ENCODE measurements at regions not wholly inside any gene's neighbourhood (a gene's known extent, or its start where the extent isn't known, plus 50 kb on each side); places are given as distances from the start of the nearest gene placed in this dataset.
A peak's percentile ranks its signal among the peaks of the same experiment; 100 is the strongest.
"Not testable (repeated sequence)": the region's sequence is repeated elsewhere in the genome, so short reads cannot be mapped to it uniquely, and the experiment has no call there.

DNA sequence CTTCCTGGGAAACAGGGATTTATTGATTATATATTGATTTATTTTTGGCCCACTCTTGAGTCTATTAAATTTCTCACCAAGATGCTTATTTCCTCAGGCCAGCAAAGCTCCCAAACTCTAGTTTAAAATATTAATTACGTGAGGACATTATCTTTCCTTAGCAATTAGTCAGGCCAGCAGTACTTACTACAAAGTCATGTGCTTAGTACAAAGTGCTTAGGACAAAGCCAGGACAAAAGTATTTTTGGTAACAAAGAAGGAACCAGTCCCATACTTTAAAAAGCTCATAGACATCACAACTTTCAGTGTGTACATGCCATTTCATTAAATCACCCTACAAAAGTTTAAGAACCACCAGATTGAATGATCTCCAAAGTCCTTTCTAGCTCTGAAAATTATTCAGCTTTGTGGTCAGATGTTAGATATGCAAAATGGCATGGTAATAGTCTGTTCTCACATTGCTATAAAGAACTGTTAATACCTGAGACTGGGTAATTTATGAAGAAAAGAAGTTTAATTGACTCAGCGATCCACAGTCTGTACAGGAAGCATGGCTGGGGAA, 94.7 kb upstream of the PWP1 start:
- no peak for DNase-seq (ENCODE audit: low read depth)

DNA sequence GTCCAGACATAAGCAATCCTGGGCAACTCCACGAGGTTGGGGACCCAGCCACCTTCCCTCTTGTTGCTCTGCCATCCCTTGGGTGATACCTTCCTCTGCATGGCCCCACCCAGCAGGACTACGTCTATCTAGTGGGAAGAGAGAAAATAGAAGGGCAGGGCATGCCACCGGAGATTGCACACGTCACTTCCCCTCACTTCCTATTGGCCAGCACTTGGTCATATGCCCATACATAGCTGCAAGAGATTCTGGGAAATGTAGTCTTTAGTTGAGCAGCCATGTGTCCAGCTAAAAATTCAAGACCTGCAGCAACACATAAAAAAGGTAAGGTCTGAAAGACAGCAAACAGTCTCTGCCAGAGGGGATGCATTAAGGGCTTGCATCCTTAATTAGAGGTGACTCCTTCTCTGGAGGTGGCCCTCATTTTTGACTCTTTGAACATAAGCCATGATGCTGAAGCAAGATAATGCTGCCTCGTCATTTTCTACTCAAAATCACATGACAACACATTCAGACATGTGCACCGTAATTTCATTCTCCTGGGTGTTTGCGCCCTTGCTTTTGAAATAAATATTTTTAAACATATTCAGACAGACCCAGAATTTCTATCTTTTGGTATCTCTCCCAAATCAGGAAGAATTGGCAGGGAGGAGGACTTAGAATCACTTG, 91.8 kb upstream of the PWP1 start:
- no peak for DNase-seq (ENCODE audit: low read depth)

DNA sequence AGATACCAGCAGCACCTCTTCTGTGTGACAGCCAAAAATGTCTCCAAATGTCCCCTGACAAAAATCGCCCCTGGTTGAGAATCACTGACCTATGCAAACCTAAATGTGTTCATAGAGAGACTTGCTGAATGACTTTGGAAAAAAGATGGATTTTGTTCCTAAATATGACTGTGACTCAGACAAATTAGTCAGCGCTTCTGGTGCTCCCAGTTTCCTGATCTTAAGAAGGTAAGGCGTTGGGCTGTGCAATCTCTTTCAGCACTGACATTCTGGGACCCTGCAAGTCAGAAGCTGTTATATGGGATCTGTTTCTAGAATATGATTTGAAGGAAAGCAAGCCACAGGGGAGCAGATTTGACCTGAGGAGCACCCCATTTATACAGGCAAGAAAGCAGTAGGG, 90.6 kb upstream of the PWP1 start:
- no peak for DNase-seq (ENCODE audit: low read depth)

DNA sequence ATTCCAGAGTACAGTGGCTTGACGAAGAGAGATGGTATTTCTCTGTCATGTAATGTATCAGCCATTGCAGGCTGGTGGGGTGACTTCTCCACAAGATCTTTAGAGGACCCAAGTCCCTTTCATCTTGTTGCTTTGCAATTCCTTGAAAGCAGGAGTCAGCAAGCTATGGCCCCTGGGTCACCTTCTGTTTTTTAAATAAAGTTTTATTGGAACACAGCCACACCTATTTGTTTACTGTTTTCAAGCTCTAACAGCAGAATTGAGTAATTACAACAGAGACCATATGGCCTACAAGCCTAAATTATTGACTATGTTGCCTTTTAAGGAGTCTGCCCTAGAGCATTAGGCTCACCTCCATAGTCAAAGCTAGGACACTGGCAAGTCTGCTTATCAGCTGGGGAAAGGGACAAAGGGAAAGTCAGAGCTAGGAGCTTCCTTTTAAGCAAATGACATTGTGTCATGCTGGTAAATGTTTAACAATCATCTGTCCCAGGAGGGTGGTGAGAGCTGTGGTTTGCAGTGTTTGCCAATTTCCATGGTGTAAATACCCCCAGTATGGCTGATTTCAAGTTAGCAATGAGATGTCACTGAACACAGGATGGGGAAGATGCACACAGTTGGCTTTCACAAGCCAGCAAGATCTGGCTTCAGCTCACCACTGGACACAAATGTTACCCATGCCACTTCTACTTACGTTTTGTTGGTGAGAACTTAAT, 87.7 kb upstream of the PWP1 start:
- no peak for DNase-seq (ENCODE audit: low read depth)

DNA sequence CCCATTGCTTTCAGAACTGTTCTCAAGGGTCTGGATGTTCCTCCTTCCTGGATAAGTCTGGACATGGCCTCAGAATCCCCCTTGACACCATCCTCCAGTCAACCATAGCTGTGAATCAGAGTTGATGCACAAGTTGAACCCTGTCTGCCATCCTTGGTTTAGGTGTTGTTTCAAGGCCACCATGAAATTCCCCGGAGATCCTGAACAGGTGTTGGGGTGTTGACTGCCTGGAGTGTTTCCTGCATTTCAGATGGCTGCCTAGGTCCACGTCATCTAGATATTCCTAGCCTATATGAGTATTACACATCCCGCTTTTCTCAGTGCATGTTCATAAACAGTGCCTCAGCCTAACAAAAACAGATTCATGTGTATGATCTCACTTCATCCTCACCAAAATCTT, 86.7 kb upstream of the PWP1 start:
- no peak for DNase-seq (ENCODE audit: low read depth)

DNA sequence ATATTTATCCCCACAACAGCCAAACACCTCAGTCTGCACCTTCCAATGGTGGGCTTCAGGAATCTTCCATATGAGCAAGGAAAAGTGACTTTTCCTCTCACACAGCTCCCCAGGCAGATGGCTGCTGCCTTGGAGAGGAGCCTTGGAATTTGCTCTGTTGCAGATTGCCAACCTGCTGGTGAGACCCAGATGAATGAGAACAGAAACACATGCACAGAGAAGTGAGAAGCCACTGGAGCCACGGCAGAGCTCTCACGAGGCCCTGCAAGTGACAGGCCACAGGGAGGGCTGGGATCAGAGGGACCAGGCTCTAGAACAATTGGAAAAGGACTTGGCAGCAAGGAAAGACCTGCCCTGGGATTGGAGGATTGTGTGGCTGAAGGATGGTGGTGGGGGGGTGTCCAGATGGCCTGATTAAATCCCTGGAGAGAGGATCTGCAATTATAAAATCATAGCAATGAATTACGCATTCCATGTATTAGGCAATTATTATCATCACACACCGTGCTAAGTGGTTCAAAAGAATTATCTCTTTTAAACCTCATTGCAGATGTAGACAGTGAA, 84.9 kb upstream of the PWP1 start:
- no peak for DNase-seq (ENCODE audit: low read depth)

DNA sequence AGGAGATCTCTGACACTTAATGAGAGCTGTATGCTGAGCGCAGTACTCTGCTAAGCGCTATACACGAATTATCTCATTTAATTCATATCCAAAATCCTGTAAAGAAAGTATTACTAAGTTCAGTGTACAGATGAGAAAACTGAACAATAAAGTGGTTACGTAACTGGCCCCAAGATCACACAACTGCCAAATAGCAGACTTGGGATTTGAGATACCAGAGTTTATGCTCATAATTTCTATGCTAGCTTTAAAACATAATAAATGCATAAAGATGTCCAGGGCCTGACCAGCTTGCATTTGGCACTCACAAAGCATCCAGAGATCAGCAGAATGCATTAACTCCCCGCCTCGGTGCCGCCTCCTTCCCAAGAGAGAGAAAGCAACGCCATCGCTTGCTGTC, 83.2 kb upstream of the PWP1 start:
- DNase-seq (ENCODE audit: low read depth), result no peak

DNA sequence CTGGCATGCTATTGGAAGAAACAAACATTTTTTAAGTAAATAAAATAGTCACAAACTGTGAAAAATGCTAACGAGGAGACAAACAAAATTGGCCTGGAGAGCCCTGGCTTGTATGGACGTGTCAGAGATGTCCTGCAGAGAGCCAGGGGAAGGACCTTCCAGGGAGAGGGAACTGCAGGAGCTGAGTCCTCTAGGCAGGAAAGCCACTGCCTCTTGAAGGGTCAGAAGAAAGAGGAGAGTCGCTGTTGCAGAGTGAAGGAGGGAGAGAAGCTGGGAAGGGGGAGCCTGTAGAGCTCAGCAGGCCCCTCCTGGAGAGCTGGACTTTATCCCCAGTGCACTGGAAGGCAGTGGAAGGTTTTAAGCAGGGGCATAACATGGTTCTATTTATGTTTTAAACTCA, 80.3 kb upstream of the PWP1 start:
- DNase-seq (ENCODE audit: low read depth), result no peak

DNA sequence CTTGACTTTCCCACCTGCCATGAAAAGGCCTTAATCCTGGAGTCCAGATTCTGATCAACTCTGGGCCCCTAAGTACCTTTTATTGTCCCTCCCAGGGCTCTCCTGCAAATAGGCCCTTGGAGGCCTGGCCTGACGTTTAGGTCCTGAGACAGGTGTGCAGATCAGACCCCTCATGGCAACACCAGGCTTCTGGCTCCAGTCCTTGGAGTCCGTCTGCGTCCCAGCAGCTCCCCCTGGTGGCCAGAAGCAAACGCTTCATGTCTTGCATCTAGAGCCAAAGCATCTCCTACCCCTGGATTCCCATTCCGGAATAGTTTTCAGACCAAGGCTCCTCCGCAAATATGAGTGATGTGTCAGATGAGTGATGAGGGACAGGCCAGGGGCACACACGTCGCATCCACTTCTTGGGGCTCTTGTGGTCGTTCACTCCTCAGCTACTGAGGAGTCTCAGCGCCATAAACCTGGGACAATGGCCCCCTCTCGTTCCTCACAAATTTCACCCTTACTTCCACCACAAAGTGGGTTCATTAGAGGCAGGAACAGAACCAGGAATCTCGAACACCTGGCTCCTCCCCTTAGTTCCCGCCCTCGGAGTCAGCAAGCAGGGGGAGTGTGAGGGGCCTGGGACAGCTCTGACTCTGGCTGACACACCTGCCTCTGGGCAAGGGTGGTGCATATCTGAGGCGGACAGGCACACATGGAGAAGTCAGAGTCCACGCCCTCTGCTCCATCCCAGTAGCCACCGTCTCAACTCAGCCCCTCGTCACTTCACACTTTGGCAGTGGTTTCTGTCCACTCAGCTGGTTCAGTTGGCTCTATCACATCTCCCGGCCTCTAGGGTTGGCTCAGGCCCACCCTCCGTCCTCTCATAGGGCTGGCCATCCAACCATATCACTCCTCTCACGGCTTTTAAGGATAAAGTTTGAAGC, 77.9 kb upstream of the PWP1 start:
- peak; percentile 69 for DNase-seq (ENCODE audit: low read depth)

DNA sequence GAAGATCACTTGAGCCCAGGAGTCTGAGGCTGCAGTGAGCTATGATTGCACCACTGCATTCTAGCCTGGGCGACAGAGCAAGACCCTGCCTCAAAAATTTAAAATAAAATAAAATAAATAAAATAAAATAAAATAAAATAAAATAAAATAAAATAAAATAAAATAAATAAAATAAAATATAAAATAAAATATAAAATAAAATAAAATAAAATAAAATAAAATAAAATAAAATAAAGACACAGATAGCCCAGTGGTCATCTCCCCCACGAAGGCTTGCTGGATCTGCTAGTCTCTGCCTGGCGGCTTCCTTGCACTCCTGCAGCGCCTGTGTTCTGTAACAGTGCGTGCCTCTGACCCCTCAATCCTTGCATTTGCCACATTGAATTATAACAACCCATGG, 76.8 kb upstream of the PWP1 start:
- DNase-seq (ENCODE audit: low read depth), result not testable (repeated sequence)

DNA sequence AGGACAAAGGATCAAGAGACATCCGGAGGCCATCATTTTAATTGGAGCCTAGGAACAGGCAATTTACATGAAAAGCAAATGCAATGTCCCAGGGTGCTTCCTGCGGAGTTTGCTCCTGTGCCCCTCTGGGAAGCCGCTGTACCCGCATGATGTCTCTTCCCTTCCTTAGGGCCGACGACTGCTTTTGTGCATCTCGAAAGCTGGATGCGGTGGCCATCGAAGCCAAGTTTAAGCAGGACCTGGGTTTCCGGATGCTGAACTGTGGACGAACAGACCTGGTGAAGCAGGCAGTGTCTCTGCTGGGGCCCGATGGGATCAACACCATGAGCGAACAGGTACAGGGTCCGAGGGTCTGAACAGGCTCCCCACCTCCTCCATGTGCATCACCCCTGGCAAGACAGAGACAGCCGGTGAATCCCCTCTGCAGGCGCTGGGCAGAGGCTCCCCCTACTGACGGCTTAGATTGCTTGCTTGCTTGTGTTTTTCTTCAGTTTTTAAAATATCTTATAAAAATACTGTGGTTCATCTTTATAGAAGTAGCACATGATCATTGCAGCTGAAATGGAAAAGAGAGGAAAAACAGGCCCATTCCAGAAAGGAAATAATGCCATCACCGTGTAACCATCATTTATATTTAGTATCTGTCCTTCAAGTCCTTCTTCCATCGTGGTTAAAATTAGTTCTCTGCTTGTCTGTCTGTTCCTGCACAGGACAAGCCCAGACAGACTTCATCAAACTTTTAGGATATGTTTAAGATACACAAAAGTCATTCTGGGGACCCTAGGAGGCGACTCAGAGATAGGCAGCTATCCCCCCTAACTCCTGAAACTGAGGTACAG, 75.4 kb upstream of the PWP1 start:
- DNase-seq (ENCODE audit: low read depth), result no peak

DNA sequence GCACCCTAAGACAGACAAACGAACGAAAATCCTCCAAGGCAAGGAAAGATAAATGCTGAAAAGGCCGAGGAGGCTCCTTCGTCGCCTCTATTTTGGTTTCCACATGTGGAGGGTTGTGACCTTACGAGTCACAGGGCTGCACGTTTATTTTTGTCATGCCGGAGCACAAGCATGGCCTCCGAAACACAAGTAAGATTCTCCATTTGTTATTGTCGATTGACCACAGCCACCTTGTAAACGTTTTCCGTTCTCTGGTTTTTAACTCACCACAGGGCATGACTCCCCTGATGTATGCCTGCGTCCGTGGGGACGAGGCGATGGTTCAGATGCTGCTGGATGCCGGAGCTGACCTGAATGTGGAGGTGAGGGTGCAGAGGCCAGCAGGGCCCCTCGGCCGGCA, 73.1 kb upstream of the PWP1 start:
- no peak for DNase-seq (ENCODE audit: low read depth)

DNA sequence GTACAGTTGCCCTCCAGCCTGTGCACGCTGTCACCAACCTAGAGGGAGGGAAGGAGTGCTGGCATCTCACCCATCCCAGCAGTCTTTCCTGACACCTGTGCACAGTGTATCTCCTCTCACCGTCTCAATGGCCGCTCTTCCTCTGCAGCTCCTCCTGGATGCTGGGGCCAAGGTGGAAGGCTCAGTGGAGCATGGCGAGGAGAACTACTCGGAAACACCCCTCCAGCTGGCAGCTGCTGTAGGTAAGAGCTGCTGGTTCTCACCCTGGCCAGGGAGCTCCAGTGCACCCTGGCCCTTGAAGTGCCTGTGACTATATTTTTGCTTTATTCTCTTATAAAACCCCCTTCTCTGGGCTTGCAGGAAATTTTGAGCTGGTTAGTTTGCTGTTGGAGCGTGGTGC, 68.7 kb upstream of the PWP1 start:
- DNase-seq (ENCODE audit: low read depth), result no peak

DNA sequence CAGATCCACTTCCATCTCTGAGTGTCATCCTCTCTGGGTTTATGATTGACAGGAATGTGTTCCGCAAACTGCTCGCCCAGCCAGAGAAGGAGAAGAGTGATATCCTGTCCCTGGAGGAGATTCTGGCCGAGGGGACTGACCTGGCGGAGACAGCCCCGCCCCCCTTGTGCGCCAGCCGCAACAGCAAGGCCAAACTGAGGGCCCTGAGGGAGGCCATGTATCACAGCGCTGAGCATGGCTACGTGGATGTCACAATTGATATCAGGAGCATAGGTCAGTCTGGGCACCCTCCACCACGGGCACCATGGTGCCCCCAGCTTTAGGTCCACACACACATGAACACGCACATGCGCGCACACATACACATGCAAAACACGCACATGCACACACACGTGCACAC, 67.5 kb upstream of the PWP1 start:
- DNase-seq (ENCODE audit: low read depth), result no peak

DNA sequence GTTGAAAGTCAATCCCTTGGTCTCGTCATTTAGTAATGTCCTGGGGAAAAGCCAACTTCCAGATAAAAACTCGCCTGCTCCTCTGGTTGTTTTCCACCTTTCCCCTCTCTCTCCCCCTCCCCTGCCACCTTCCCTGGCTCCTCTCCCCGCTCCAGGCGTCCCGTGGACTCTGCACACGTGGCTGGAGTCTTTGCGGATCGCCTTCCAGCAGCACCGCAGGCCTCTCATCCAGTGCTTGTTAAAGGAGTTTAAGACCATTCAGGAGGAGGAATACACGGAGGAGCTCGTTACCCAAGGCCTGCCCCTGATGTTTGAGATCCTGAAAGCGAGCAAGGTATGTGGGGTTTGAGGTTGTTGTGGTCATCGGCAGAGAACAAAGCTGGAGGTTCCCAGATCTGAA, 65.8 kb upstream of the PWP1 start:
- no peak for DNase-seq (ENCODE audit: low read depth)

DNA sequence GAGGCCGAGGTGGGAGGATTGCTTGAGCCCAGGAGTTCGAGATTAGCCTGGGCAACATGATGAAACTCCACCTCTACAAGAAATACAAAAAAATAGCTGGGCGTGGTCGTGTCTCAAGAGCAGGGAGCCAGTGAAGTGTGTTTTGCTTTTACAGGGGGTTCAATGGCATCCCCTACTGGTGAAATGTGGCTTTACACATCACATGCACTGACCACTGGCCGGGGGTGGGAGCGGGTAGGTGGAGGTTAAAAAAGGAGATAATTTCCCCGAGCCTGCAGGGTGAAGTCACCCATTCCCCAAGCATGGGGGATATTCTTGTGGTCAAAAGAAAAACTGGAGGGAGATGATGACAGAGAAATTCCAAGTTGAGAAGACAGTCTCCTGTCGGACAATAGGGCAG, 63.6 kb upstream of the PWP1 start:
- no peak for DNase-seq (ENCODE audit: low read depth)

DNA sequence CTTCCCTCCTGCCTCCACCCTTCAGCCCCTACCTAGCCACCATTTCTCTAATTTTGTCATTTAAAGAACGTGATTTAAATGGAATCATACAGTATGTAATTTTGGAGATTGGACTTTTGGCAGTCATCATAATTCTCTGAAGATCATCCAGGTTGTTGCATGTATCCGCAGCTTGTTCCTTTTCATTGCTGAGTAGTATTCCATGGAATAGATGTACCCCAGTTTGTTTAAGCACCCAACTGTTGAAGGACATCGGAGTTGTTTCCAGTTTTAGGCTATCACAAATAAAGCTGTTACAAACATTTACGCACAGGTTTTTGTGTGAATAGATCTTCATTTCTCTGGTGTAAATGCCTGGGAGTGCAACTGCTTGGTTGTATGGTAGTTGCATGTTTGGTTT, 61.1 kb upstream of the PWP1 start:
- no peak for DNase-seq (ENCODE audit: low read depth)

DNA sequence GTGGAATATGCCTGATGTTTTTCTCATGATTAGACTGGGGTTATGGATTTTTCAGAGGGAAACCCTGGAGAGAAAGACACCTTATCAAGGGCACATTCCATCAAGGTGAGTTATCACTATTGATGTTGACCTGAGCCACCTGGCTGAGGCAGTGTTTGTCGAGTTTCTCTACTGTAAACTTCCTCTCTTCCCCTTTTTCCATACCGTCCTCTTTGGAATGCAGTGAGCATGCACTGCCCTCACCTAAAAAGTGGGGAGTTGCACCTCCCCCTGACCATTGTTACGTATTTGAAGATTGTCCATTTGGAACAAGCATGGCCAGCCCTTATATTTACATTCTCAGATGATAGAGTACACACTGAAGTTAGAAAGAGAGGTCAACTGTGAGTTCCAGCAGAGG, 53.9 kb upstream of the PWP1 start:
- DNase-seq (ENCODE audit: low read depth), result no peak

DNA sequence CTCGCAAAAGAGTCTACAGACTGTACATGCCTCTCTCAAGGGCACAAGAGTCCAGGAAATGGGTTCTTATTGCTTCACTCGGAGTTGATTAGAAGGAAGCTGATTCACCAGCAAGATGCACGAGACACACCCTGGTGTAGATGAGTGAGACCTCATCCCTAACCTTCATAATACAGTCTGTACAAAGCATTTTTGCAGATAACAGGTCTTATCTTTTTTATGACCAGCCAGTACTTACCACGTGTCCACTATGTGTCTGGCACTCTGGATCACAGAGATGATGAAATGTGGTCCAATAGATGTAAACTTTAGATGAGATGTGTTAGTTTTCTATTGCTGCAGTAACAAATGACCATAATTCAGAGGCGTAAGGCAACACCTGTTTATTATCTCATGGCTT, 53.4 kb upstream of the PWP1 start:
- no peak for DNase-seq (ENCODE audit: low read depth)

DNA sequence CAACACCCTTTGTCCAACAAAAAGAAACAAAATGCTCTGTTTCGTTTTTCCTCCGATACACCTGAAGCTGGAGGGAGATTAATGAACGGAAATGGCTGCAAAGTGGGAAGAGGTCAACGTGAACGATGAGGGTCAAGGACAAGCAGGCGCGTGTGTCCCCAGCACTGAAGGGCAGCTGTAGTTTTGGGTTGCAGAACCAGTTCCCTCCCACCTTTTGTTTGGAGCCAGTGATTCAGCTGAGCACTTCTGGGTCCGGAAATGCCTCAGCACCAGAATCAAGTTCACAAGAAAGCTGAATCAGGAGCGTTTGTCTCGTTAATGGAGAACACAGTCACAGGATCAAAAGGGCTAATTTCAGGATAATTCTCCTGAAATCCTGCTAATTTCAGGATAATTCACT, 51.1 kb upstream of the PWP1 start:
- DNase-seq (ENCODE audit: low read depth), result no peak

DNA sequence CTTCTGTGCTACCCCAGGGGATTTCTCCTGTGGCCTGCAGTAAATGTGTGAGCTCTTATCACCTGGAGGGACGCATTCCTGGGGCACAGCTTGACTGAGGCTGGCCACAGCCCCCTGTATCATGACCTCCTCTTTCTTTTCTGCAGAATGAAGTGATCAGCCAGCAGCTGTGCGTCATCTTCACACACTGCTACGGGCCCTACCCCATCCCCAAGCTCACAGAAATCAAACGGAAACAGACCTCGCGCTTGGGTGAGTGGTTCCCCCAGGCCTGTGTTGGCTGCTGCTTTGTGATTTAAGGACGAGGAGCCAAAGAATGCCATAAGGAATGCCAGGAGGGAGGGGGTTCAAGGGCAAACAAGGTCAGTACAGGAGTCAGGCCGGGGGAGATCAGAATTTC, 50.5 kb upstream of the PWP1 start:
- DNase-seq (ENCODE audit: low read depth), result no peak
